NB4 (cell line): ENCODE measurements at regions not wholly inside any gene's neighbourhood (a gene's known extent, or its start where the extent isn't known, plus 50 kb on each side); places are given as distances from the start of the nearest gene placed in this dataset.

Source experiments
- CTCF ChIP-seq: IDR thresholded peaks from one replicate; pipeline ENCODE4 v1.5.1; 2012; ENCODE audit warnings: low read depth, low read length
- POLR2A ChIP-seq: IDR thresholded peaks from 2 replicates; pipeline ENCODE4 v1.6.1; 2011; ENCODE audit warnings: mild to moderate bottlenecking; ENCODE audit not compliant: insufficient read length; ENCODE audit errors: extremely low read depth

DNA sequence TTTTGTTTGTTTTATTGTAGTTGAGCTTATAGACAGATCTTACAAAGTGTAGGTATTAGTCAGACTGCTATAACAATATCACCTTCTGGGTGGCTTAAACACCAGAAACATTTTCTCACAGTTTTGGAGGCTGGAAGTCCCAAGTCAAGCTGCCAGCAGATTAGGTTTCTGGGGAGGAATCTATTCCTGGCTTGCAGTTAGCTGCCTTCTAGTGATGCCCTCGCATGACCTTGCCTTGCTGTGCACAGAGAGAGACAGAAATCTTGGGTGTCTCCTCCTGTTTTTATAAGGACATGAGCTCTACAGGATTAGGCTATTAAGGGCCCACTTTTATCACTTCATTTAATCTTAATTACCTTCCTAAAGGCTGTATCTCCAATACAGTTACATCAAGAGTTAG is 1635.2 kb downstream of the FAM181B start:
- TF ChIP-seq POLR2A (no peak), CTCF (no peak)
